Smooth muscle cell (in vitro differentiated cells): ENCODE measurements at regions not wholly inside any gene's neighbourhood (a gene's known extent, or its start where the extent isn't known, plus 50 kb on each side); places are given as distances from the start of the nearest gene placed in this dataset.

ENCODE experiments used
- DNase-seq: peaks from one replicate; lab custom pipeline; 2025; ENCODE audit not compliant: unreplicated experiment; lab: John Stamatoyannopoulos, UW
- H2AFZ ChIP-seq: fragments of 200-600 bp; sonication (generic); 2 replicates; pipeline ENCODE4 v1.6.0; 2016; ENCODE audit warnings: antibody characterized with exemption, low read depth, mild to moderate bottlenecking
- H3F3A ChIP-seq: fragments of 200-600 bp; sonication (generic); 2 replicates; pipeline ENCODE4 v1.6.0; 2017; ENCODE audit warnings: antibody characterized with exemption, low read depth
- H3K27ac ChIP-seq: fragments of 200-600 bp; sonication (generic); 2 replicates; pipeline ENCODE4 v1.5.1; 2016; ENCODE audit warnings: low read depth, mild to moderate bottlenecking
- H3K27me3 ChIP-seq: fragments of 200-600 bp; sonication (generic); 2 replicates; pipeline ENCODE4 v1.6.1; 2016; ENCODE audit warnings: low read depth, mild to moderate bottlenecking
- H3K36me3 ChIP-seq: fragments of 200-600 bp; sonication (generic); 2 replicates; pipeline ENCODE4 v1.5.1; 2016; ENCODE audit warnings: low read depth
- H3K4me1 ChIP-seq: fragments of 200-600 bp; sonication (generic); 2 replicates; pipeline ENCODE4 v1.5.1; 2016; ENCODE audit warnings: low read depth
- H3K4me2 ChIP-seq: fragments of 200-600 bp; sonication (generic); 2 replicates; pipeline ENCODE4 v1.6.0; 2016; ENCODE audit warnings: mild to moderate bottlenecking
- H3K4me3 ChIP-seq: fragments of 200-600 bp; sonication (generic); 2 replicates; pipeline ENCODE4 v1.5.1; 2016; ENCODE audit warnings: mild to moderate bottlenecking
- H3K79me2 ChIP-seq: fragments of 200-600 bp; sonication (generic); 2 replicates; pipeline ENCODE4 v1.6.0; 2016; ENCODE audit warnings: low read depth, mild to moderate bottlenecking
- H3K9ac ChIP-seq: fragments of 200-600 bp; sonication (generic); 2 replicates; pipeline ENCODE4 v1.6.0; 2016; ENCODE audit warnings: low read depth
- H3K9me3 ChIP-seq: fragments of 200-600 bp; sonication (generic); replicated peaks from 2 replicates; pipeline ENCODE4 v1.5.1; 2016; ENCODE audit warnings: low read depth
- H4K20me1 ChIP-seq: fragments of 200-600 bp; sonication (generic); 2 replicates; pipeline ENCODE4 v1.6.0; 2016; ENCODE audit warnings: low read depth
- WGBS: methylation state at CpG from one replicate; pipeline ENCODE4 v1.1.7; 2016; ENCODE audit warnings: low lambda C conversion rate; 5-methylcytosine and 5-hydroxymethylcytosine counted together
- TF ChIP-seq, protein P1 (sequence below): fragments of 200-600 bp; sonication (generic); IDR thresholded peaks from 2 replicates; pipeline ENCODE4 v1.5.1; 2017; ENCODE audit warnings: borderline replicate concordance, mild to moderate bottlenecking, antibody characterized with exemption; ENCODE audit not compliant: insufficient read depth, poor library complexity, severe bottlenecking

DNA sequence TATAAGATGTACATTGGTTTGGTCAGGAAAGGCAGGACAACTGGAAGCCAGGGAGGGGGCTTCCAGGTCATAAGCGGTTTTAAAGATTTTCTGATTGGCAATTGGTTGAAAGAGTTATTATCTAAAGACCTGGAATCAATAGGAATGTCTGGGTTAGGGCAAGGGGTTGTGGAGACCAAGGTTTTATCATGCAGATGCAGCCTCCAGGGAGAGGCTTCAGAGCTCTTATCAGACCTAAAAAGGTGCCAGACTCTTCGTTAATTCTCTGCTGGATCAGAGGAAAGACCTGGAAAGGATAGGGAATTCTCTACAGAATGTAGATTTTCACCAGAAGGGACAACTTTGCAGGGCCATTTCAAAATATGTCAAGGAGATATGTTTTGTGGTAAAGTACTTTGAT is 62.8 kb downstream of the BEX3 start:
- no peak for DNase-seq
- 41% methylated on average over 2 of the region's 2 CpGs for WGBS
- TF ChIP-seq, protein P1, sequence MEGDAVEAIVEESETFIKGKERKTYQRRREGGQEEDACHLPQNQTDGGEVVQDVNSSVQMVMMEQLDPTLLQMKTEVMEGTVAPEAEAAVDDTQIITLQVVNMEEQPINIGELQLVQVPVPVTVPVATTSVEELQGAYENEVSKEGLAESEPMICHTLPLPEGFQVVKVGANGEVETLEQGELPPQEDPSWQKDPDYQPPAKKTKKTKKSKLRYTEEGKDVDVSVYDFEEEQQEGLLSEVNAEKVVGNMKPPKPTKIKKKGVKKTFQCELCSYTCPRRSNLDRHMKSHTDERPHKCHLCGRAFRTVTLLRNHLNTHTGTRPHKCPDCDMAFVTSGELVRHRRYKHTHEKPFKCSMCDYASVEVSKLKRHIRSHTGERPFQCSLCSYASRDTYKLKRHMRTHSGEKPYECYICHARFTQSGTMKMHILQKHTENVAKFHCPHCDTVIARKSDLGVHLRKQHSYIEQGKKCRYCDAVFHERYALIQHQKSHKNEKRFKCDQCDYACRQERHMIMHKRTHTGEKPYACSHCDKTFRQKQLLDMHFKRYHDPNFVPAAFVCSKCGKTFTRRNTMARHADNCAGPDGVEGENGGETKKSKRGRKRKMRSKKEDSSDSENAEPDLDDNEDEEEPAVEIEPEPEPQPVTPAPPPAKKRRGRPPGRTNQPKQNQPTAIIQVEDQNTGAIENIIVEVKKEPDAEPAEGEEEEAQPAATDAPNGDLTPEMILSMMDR = no peak
- Histone ChIP-seq H3K4me3 (no peak overlapping the region), H3K4me1 (no peaks in the 10 kb centered on the region), H3K9ac (no peak overlapping the region), H3K79me2 (no peaks in the 10 kb centered on the region), H4K20me1 (no peaks in the 10 kb centered on the region), H3K27ac (no peak overlapping the region), H3K4me2 (no peak overlapping the region), H3K36me3 (no peaks in the 10 kb centered on the region), H2AFZ (no peak overlapping the region), H3K27me3 (no peaks in the 10 kb centered on the region), H3K9me3 (no peaks in the 10 kb centered on the region), H3F3A (no peaks in the 10 kb centered on the region)

GRCh38 chrX:103440621-103441020 is 64.3 kb downstream of the BEX3 start:
- H3K4me3 ChIP-seq = no peak overlapping the region
- no peak overlapping the region for H3K4me2 ChIP-seq
- no peaks in the 10 kb centered on the region for H3K79me2 ChIP-seq
- no peaks in the 10 kb centered on the region for H3K9me3 ChIP-seq
- no peak overlapping the region for H2AFZ ChIP-seq
- no peak for DNase-seq
- 60% methylated on average over 2 of the region's 2 CpGs for WGBS
- TF ChIP-seq, protein P1 = no peak
- H3K27me3 ChIP-seq = no peaks in the 10 kb centered on the region
- no peaks in the 10 kb centered on the region for H4K20me1 ChIP-seq
- H3K27ac ChIP-seq = no peak overlapping the region
- no peaks in the 10 kb centered on the region for H3F3A ChIP-seq
- H3K36me3 ChIP-seq = no peaks in the 10 kb centered on the region
- H3K9ac ChIP-seq = no peak overlapping the region
- H3K4me1 ChIP-seq = no peaks in the 10 kb centered on the region

DNA sequence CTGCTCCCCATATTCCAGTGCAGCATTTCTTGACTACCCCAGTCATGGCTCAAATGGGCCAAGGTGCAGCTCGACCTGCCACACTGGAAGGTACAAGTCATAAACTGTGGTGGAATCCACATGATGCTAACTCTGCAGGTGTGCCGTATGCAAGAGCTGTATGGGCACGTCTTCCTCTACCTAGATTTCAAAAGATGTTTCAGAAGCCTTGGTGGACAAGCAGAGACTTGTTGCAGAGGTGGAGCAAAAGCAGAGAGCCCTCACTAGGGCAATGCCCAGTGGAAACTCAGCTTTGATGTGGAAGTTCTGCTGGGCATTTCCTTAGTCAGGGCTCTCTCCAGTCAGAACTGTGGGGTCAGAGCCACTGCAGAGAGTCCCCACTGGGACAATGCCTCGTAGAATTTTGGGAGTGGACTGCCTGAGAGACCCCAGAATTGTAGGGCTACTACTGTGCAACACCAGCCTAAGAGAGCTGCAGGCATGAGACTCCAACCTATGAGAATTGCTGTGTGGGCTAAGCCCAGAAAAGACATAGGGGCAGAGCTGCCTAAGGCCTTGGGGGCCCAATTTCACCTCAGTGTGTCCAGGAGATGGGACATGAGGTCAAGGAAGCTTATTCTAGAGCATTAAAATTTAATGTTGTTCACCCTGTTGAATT is 65.7 kb downstream of the BEX3 start:
- no peak overlapping the region for H3K27ac ChIP-seq
- H3K9ac ChIP-seq = no peak overlapping the region
- no peaks in the 10 kb centered on the region for H3K36me3 ChIP-seq
- WGBS = 72% methylated on average over 4 of the region's 4 CpGs
- TF ChIP-seq, protein P1 = no peak
- H3K4me1 ChIP-seq = no peaks in the 10 kb centered on the region
- no peaks in the 10 kb centered on the region for H3F3A ChIP-seq
- no peak overlapping the region for H3K4me3 ChIP-seq
- no peaks in the 10 kb centered on the region for H3K79me2 ChIP-seq
- no peaks in the 10 kb centered on the region for H3K9me3 ChIP-seq
- no peaks in the 10 kb centered on the region for H4K20me1 ChIP-seq
- no peak for DNase-seq
- no peak overlapping the region for H2AFZ ChIP-seq
- H3K27me3 ChIP-seq = no peaks in the 10 kb centered on the region
- no peak overlapping the region for H3K4me2 ChIP-seq

DNA sequence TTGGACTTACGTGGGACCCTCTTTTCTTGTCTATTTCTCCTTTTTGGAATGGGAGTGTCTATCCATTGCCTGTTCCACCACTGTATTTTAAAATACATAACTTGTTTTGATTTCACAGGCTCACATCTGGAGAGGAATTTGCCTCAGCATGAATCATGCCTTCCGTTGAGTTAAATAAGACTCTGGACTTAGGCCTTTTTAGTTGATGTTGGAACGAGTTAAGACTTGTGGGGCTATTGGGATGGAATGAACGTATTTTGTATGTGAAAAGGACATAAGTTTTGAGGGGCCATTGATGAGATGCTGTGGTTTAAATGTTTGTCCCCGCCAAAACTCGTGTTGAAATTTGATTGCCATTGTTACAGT is 66.2 kb downstream of the BEX3 start:
- Histone ChIP-seq H3K27me3 (no peaks in the 10 kb centered on the region), H2AFZ (no peak overlapping the region), H3K79me2 (no peaks in the 10 kb centered on the region), H3K9ac (no peak overlapping the region), H4K20me1 (no peaks in the 10 kb centered on the region), H3K9me3 (no peaks in the 10 kb centered on the region), H3K27ac (peak overlapping the region; percentile 5), H3K4me2 (no peak overlapping the region), H3K36me3 (no peaks in the 10 kb centered on the region), H3F3A (no peaks in the 10 kb centered on the region), H3K4me3 (no peak overlapping the region), H3K4me1 (no peaks in the 10 kb centered on the region)
- DNase-seq = no peak
- TF ChIP-seq, protein P1 = no peak
- 51% methylated on average over 6 of the region's 6 CpGs for WGBS
